Ovary (tissue), 7 donors: ENCODE measurements at regions not wholly inside any gene's neighbourhood (a gene's known extent, or its start where the extent isn't known, plus 50 kb on each side); places are given as distances from the start of the nearest gene placed in this dataset.

ENCODE experiments used
- DNase-seq, 5 donors: peaks; one replicate each; pipeline ENCODE4 v3.0.0-alpha.2; 2019 to 2020
- H3K27ac ChIP-seq, 2 donors: fragments of 200-600 bp; one replicate each; pipeline versions ENCODE4 v1.5.1 to v1.8.0; 2019 to 2022
- H3K27me3 ChIP-seq: fragments of 200-600 bp; one replicate; pipeline ENCODE4 v1.8.0; 2022
- H3K36me3 ChIP-seq: fragments of 200-600 bp; sonication (generic); one replicate; pipeline ENCODE4 v1.5.1; 2019
- H3K4me1 ChIP-seq: one replicate; pipeline ENCODE4 v1.8.1; 2013; ENCODE audit warnings: mild to moderate bottlenecking, moderate library complexity; ENCODE audit not compliant: insufficient read depth
- H3K4me3 ChIP-seq: fragments of 200-600 bp; sonication (generic); one replicate; pipeline ENCODE4 v1.5.1; 2017
- H3K9me3 ChIP-seq, 2 donors: fragments of 200-600 bp in 1 of 2; sonication (generic) in 1 of 2; one replicate each; pipeline versions ENCODE4 v1.5.1 to v1.8.1; 2013 to 2019; ENCODE audit warnings: mild to moderate bottlenecking in 1 of 2, moderate library complexity in 1 of 2
- CTCF ChIP-seq, 3 donors: fragments of 450-650 bp in 2 of 3; fragments of 200-600 bp in 1 of 3; IDR thresholded peaks; one replicate each; pipeline versions ENCODE4 v1.5.1 to v1.8.0; 2016 to 2022; ENCODE audit warnings: antibody characterized with exemption in 3 of 3, mild to moderate bottlenecking in 1 of 3
- EP300 ChIP-seq: sonication (generic); formaldehyde crosslinking; IDR thresholded peaks from one replicate; pipeline ENCODE4 v1.6.1; 2017; ENCODE audit warnings: antibody characterized with exemption
- POLR2A ChIP-seq: fragments of 450-650 bp; IDR thresholded peaks from one replicate; pipeline ENCODE4 v1.6.1; 2017; ENCODE audit warnings: antibody characterized with exemption, mild to moderate bottlenecking, moderate library complexity
- WGBS, 3 donors: extraction: QIAGEN DNeasy Blood & Tissue Kit in 1 of 3; methylation state at CpG; one replicate each; pipeline versions ENCODE4 v1.1.5 to v1.1.7; 2013 to 2017; 5-methylcytosine and 5-hydroxymethylcytosine counted together
- intact Hi-C, 4 donors: fragments of 100-400 bp; cut with DNase I; formaldehyde crosslinking; loops; one replicate each; pipeline versions ENCODE4 v1.11.0 to v1.15.1; 2022 to 2023
- donor health status: DM: no; HTN: no; CAD: no; lungs with moderate emphysema.
- donor health status: DM: no; HTN: no; CAD: no.
- donor health status: Bipolar disorder and iron deficiency.
- donor health status: DM: no; HTN: no; CAD: no.
- donor health status: DM: yes; HTN: yes; CAD: no.

- Histone ChIP-seq H3K36me3 (no peaks in the 10 kb centered on the region), H3K9me3 (no peaks in the 10 kb centered on the region), H3K4me1 (no peaks in the 10 kb centered on the region), H3K4me3 (no peak overlapping the region), H3K27me3 (no peaks in the 10 kb centered on the region), H3K27ac (no peak overlapping the region)
- TF ChIP-seq POLR2A (no peak), EP300 (no peak), CTCF (IDR thresholded peaks at IDR 0.05) (no peak)
- intact Hi-C loops, result no loop called here
- no peak for DNase-seq
Observed at GRCh38 chr4:17368408-17368807, 143.5 kb downstream of the QDPR start.

- H3K9me3 ChIP-seq, result no peaks in the 10 kb centered on the region
- no peak for DNase-seq
- no peak for TF ChIP-seq POLR2A
- TF ChIP-seq EP300, result no peak
- no peak for TF ChIP-seq CTCF (IDR thresholded peaks at IDR 0.05)
- 89 to 100% (median 91%) methylated on average over 1 of the region's 1 CpG for WGBS, 3 donors
- no peaks in the 10 kb centered on the region for H3K36me3 ChIP-seq
- H3K4me3 ChIP-seq, result no peak overlapping the region
- no peak overlapping the region for H3K27ac ChIP-seq
- no peaks in the 10 kb centered on the region for H3K4me1 ChIP-seq
- H3K27me3 ChIP-seq, result no peaks in the 10 kb centered on the region
- intact Hi-C loops, result no loop called here
Observed at GRCh38 chr4:17367201-17367600, 144.7 kb downstream of the QDPR start.

- DNase-seq, result no peak
- TF ChIP-seq POLR2A (no peak), CTCF (IDR thresholded peaks at IDR 0.05) (no peak)
- H3K27ac ChIP-seq, result no peak overlapping the region
- H3K27me3 ChIP-seq, result no peaks in the 10 kb centered on the region
- intact Hi-C loops, result no loop called here
- no peaks in the 10 kb centered on the region for H3K4me1 ChIP-seq
- H3K4me3 ChIP-seq, result no peak overlapping the region
- H3K9me3 ChIP-seq, result no peaks in the 10 kb centered on the region
- no peaks in the 10 kb centered on the region for H3K36me3 ChIP-seq
- WGBS, 3 donors, result 43 to 54% (median 50%) methylated on average over 1 of the region's 1 CpG
Observed at GRCh38 chr4:17366496-17366895, 145.4 kb downstream of the QDPR start.

GRCh38 chr4:17362430-17362829 lies 149.5 kb downstream of the QDPR start:
- 77 to 81% (median 81%) methylated on average over 1 of the region's 1 CpG for WGBS, 3 donors
- no peak for TF ChIP-seq CTCF (IDR thresholded peaks at IDR 0.05)
- no peak for TF ChIP-seq EP300
- TF ChIP-seq POLR2A, result no peak
- intact Hi-C loops, result no loop called here

GRCh38 chr4:17358241-17358640 lies 153.6 kb downstream of the QDPR start:
- TF ChIP-seq CTCF (IDR thresholded peaks at IDR 0.05) (no peak), POLR2A (no peak), EP300 (no peak)
- no peak overlapping the region for H3K27ac ChIP-seq
- no peaks in the 10 kb centered on the region for H3K36me3 ChIP-seq
- no peak for DNase-seq
- intact Hi-C loops, result no loop called here
- no peaks in the 10 kb centered on the region for H3K4me1 ChIP-seq
- no peaks in the 10 kb centered on the region for H3K27me3 ChIP-seq
- H3K4me3 ChIP-seq, result no peak overlapping the region
- peaks cover 0 to 4% of the 10 kb centered on the region in 2 donors for H3K9me3 ChIP-seq
- WGBS, 3 donors, result 79 to 84% (median 79%) methylated on average over 4 of the region's 4 CpGs

More at GRCh38 chr4:17362430-17362829, 149.5 kb downstream of the QDPR start:
- no peak for DNase-seq
- Histone ChIP-seq H3K36me3 (no peaks in the 10 kb centered on the region), H3K27ac (no peak overlapping the region), H3K4me1 (no peaks in the 10 kb centered on the region), H3K9me3 (no peaks in the 10 kb centered on the region), H3K27me3 (no peaks in the 10 kb centered on the region), H3K4me3 (no peak overlapping the region)
